ENCODE measurements at regions not wholly inside any gene's neighbourhood (a gene's known extent, or its start where the extent isn't known, plus 50 kb on each side); places are given as distances from the start of the nearest gene placed in this dataset.

GRCh38 chr7:67438198-67438882, 441.7 kb downstream of the TYW1 start:
- no peak for TF ChIP-seq CTCF (IDR thresholded peaks at IDR 0.05; ENCODE audit: partially characterized antibody, unreplicated experiment)
- Mint-ChIP-seq H3K27ac (ENCODE audit: unreplicated experiment) (no peak overlapping the region), H3K36me3 (ENCODE audit: unreplicated experiment) (peaks cover 5% of the 10 kb centered on the region), H3K4me3 (ENCODE audit: unreplicated experiment) (no peak overlapping the region), H3K9me3 (ENCODE audit: unreplicated experiment) (peaks cover 1% of the 10 kb centered on the region), H3K27me3 (ENCODE audit: unreplicated experiment) (peaks cover 8% of the 10 kb centered on the region), H3K4me1 (ENCODE audit: low read depth, unreplicated experiment) (peaks cover 2% of the 10 kb centered on the region)
- DNase-seq, result no peak

- Mint-ChIP-seq H3K4me1 (ENCODE audit: low read depth, unreplicated experiment) (peaks cover 2% of the 10 kb centered on the region), H3K4me3 (ENCODE audit: unreplicated experiment) (no peak overlapping the region), H3K27me3 (ENCODE audit: unreplicated experiment) (peaks cover 8% of the 10 kb centered on the region), H3K27ac (ENCODE audit: unreplicated experiment) (no peak overlapping the region), H3K36me3 (ENCODE audit: unreplicated experiment) (no peaks in the 10 kb centered on the region), H3K9me3 (ENCODE audit: unreplicated experiment) (peaks cover 1% of the 10 kb centered on the region)
- no peak for DNase-seq
- no peak for TF ChIP-seq CTCF (IDR thresholded peaks at IDR 0.05; ENCODE audit: partially characterized antibody, unreplicated experiment)
Measured at GRCh38 chr7:67438913-67439505, 442.4 kb downstream of the TYW1 start.

- no peak for TF ChIP-seq CTCF (IDR thresholded peaks at IDR 0.05; ENCODE audit: partially characterized antibody, unreplicated experiment)
- no peak overlapping the region for H3K27ac Mint-ChIP-seq (ENCODE audit: unreplicated experiment)
- H3K36me3 Mint-ChIP-seq (ENCODE audit: unreplicated experiment), result no peaks in the 10 kb centered on the region
- H3K27me3 Mint-ChIP-seq (ENCODE audit: unreplicated experiment), result peaks cover 6% of the 10 kb centered on the region
- peaks cover 2% of the 10 kb centered on the region for H3K4me1 Mint-ChIP-seq (ENCODE audit: low read depth, unreplicated experiment)
- no peak overlapping the region for H3K4me3 Mint-ChIP-seq (ENCODE audit: unreplicated experiment)
- peaks cover 1% of the 10 kb centered on the region for H3K9me3 Mint-ChIP-seq (ENCODE audit: unreplicated experiment)
- no peak for DNase-seq
Measured at GRCh38 chr7:67440321-67440720, 443.7 kb downstream of the TYW1 start.

- H3K27me3 Mint-ChIP-seq (ENCODE audit: unreplicated experiment), result no peaks in the 10 kb centered on the region
- no peak overlapping the region for H3K4me3 Mint-ChIP-seq (ENCODE audit: unreplicated experiment)
- H3K27ac Mint-ChIP-seq (ENCODE audit: unreplicated experiment), result no peak overlapping the region
Measured at GRCh38 chr7:67445728-67446127, 449.1 kb downstream of the TYW1 start.

More at GRCh38 chr7:67445728-67446127, 449.1 kb downstream of the TYW1 start:
- Mint-ChIP-seq H3K4me1 (ENCODE audit: low read depth, unreplicated experiment) (peaks cover 3% of the 10 kb centered on the region), H3K9me3 (ENCODE audit: unreplicated experiment) (no peaks in the 10 kb centered on the region), H3K36me3 (ENCODE audit: unreplicated experiment) (peaks cover 4% of the 10 kb centered on the region)
- no peak for TF ChIP-seq CTCF (IDR thresholded peaks at IDR 0.05; ENCODE audit: partially characterized antibody, unreplicated experiment)
- no peak for DNase-seq
